Muscle layer of duodenum (tissue), 2 donors: ENCODE measurements at regions not wholly inside any gene's neighbourhood (a gene's known extent, or its start where the extent isn't known, plus 50 kb on each side); places are given as distances from the start of the nearest gene placed in this dataset.

Experiments used
- H3K27ac ChIP-seq: one replicate; pipeline ENCODE4 v1.7.0; 2013; ENCODE audit warnings: mild to moderate bottlenecking, low read length
- H3K27me3 ChIP-seq: one replicate; pipeline ENCODE4 v1.7.0; 2013; ENCODE audit warnings: low read depth, mild to moderate bottlenecking, control low read depth, low read length
- H3K36me3 ChIP-seq, 2 donors: one replicate each; pipeline ENCODE4 v1.7.0; 2013; ENCODE audit warnings: low read length in 2 of 2, control low read depth in 1 of 2, mild to moderate bottlenecking in 1 of 2; ENCODE audit not compliant: insufficient read depth in 2 of 2, control insufficient read depth in 1 of 2
- H3K4me1 ChIP-seq, 2 donors: one replicate each; pipeline ENCODE4 v1.7.0; 2013; ENCODE audit warnings: low read length in 2 of 2, mild to moderate bottlenecking in 2 of 2, control low read depth in 1 of 2, moderate library complexity in 1 of 2; ENCODE audit not compliant: insufficient read depth in 2 of 2, control insufficient read depth in 1 of 2
- H3K4me3 ChIP-seq, 2 donors: one replicate each; pipeline ENCODE4 v1.7.0; 2013; ENCODE audit warnings: low read length in 2 of 2, low read depth in 1 of 2, mild to moderate bottlenecking in 1 of 2
- H3K9me3 ChIP-seq, 2 donors: one replicate each; pipeline ENCODE4 v1.7.0; 2013; ENCODE audit warnings: low read length in 2 of 2, control low read depth in 1 of 2, mild to moderate bottlenecking in 1 of 2; ENCODE audit not compliant: control insufficient read depth in 1 of 2
- donor health status: healthy.

- H3K27me3 ChIP-seq, result no peaks in the 10 kb centered on the region
- no peak overlapping the region for H3K27ac ChIP-seq
- H3K4me3 ChIP-seq, result no peak overlapping the region
- peaks cover 0 to 6% of the 10 kb centered on the region in 2 donors for H3K4me1 ChIP-seq
- H3K9me3 ChIP-seq, result no peaks in the 10 kb centered on the region
- H3K36me3 ChIP-seq, result no peaks in the 10 kb centered on the region
Measured at GRCh38 chr10:4217653-4218052, 432.6 kb upstream of the KLF6 start.

GRCh38 chr10:4217187-4217586, 432.2 kb upstream of the KLF6 start:
- Histone ChIP-seq H3K27ac (no peak overlapping the region), H3K4me1 (peaks cover 0 to 6% of the 10 kb centered on the region in 2 donors), H3K27me3 (no peaks in the 10 kb centered on the region), H3K36me3 (no peaks in the 10 kb centered on the region), H3K4me3 (no peak overlapping the region), H3K9me3 (no peaks in the 10 kb centered on the region)

- H3K36me3 ChIP-seq, result no peaks in the 10 kb centered on the region
- no peak overlapping the region for H3K4me3 ChIP-seq
- H3K27me3 ChIP-seq, result no peaks in the 10 kb centered on the region
- no peak overlapping the region for H3K27ac ChIP-seq
- H3K9me3 ChIP-seq, result no peaks in the 10 kb centered on the region
- H3K4me1 ChIP-seq, result peaks cover 0 to 6% of the 10 kb centered on the region in 2 donors
Measured at GRCh38 chr10:4216726-4217125, 431.7 kb upstream of the KLF6 start.

- Histone ChIP-seq H3K36me3 (no peaks in the 10 kb centered on the region), H3K27me3 (no peaks in the 10 kb centered on the region), H3K4me3 (no peak overlapping the region), H3K27ac (no peak overlapping the region), H3K9me3 (no peaks in the 10 kb centered on the region), H3K4me1 (peaks cover 0 to 6% of the 10 kb centered on the region in 2 donors)
Measured at GRCh38 chr10:4215963-4216575, 431.1 kb upstream of the KLF6 start.

GRCh38 chr10:4215485-4215884, 430.5 kb upstream of the KLF6 start:
- H3K36me3 ChIP-seq, result no peaks in the 10 kb centered on the region
- H3K4me3 ChIP-seq, result no peak overlapping the region
- no peaks in the 10 kb centered on the region for H3K27me3 ChIP-seq
- H3K4me1 ChIP-seq, result peaks cover 0 to 6% of the 10 kb centered on the region in 2 donors
- H3K9me3 ChIP-seq, result no peaks in the 10 kb centered on the region
- H3K27ac ChIP-seq, result no peak overlapping the region

GRCh38 chr10:4214908-4215307, 429.9 kb upstream of the KLF6 start:
- no peaks in the 10 kb centered on the region for H3K27me3 ChIP-seq
- H3K36me3 ChIP-seq, result no peaks in the 10 kb centered on the region
- H3K4me3 ChIP-seq, result no peak overlapping the region
- H3K9me3 ChIP-seq, result no peaks in the 10 kb centered on the region
- peaks cover 0 to 6% of the 10 kb centered on the region in 2 donors for H3K4me1 ChIP-seq
- H3K27ac ChIP-seq, result no peak overlapping the region

- H3K27ac ChIP-seq, result no peak overlapping the region
- no peaks in the 10 kb centered on the region for H3K36me3 ChIP-seq
- no peaks in the 10 kb centered on the region for H3K27me3 ChIP-seq
- no peak overlapping the region for H3K4me3 ChIP-seq
- no peaks in the 10 kb centered on the region for H3K9me3 ChIP-seq
- H3K4me1 ChIP-seq, result peaks cover 0 to 6% of the 10 kb centered on the region in 2 donors
Measured at GRCh38 chr10:4213441-4213840, 428.4 kb upstream of the KLF6 start.

- H3K9me3 ChIP-seq, result no peaks in the 10 kb centered on the region
Measured at GRCh38 chr10:4212111-4212630, 427.2 kb upstream of the KLF6 start.

GRCh38 chr10:4208499-4208898, 423.5 kb upstream of the KLF6 start:
- Histone ChIP-seq H3K27ac (no peak overlapping the region), H3K4me1 (no peaks in the 10 kb centered on the region), H3K36me3 (no peaks in the 10 kb centered on the region), H3K4me3 (no peak overlapping the region), H3K27me3 (no peaks in the 10 kb centered on the region), H3K9me3 (no peaks in the 10 kb centered on the region)

More at GRCh38 chr10:4212111-4212630, 427.2 kb upstream of the KLF6 start:
- H3K36me3 ChIP-seq, result no peaks in the 10 kb centered on the region
- no peak overlapping the region for H3K27ac ChIP-seq
- H3K4me3 ChIP-seq, result no peak overlapping the region
- H3K27me3 ChIP-seq, result no peaks in the 10 kb centered on the region
- peaks cover 0 to 6% of the 10 kb centered on the region in 2 donors for H3K4me1 ChIP-seq

GRCh38 chr10:4205113-4205512, 420.1 kb upstream of the KLF6 start:
- Histone ChIP-seq H3K27me3 (no peaks in the 10 kb centered on the region), H3K4me1 (no peaks in the 10 kb centered on the region), H3K9me3 (no peaks in the 10 kb centered on the region), H3K36me3 (no peaks in the 10 kb centered on the region), H3K4me3 (no peak overlapping the region), H3K27ac (no peak overlapping the region)

GRCh38 chr10:4202938-4203337, 417.9 kb upstream of the KLF6 start:
- no peaks in the 10 kb centered on the region for H3K9me3 ChIP-seq
- no peaks in the 10 kb centered on the region for H3K4me1 ChIP-seq
- H3K36me3 ChIP-seq, result no peaks in the 10 kb centered on the region
- no peaks in the 10 kb centered on the region for H3K27me3 ChIP-seq
- H3K27ac ChIP-seq, result no peak overlapping the region
- H3K4me3 ChIP-seq, result no peak overlapping the region
